SK-N-SH treated with all-trans-retinoic acid at 6 μM for 48 hours (cell line): ENCODE measurements at regions not wholly inside any gene's neighbourhood (a gene's known extent, or its start where the extent isn't known, plus 50 kb on each side); places are given as distances from the start of the nearest gene placed in this dataset.

Experiments used
- CREB5 ChIP-seq: fragments of 250-450 bp; sonication (Bioruptor Pico); IDR thresholded peaks from 2 replicates; pipeline ENCODE4 v1.5.1; 2020; ENCODE audit warnings: low read depth, mild to moderate bottlenecking, moderate library complexity
- ESRRG ChIP-seq: fragments of 250-450 bp; sonication (Bioruptor Pico); IDR thresholded peaks from 2 replicates; pipeline ENCODE4 v1.6.1; 2021; ENCODE audit warnings: mild to moderate bottlenecking
- PATZ1 ChIP-seq: fragments of 250-450 bp; sonication (Bioruptor Pico); IDR thresholded peaks from 2 replicates; pipeline ENCODE4 v1.8.0; 2020; ENCODE audit warnings: mild to moderate bottlenecking, moderate library complexity, borderline replicate concordance
- RARB ChIP-seq: fragments of 250-450 bp; sonication (Bioruptor Pico); IDR thresholded peaks from 2 replicates; pipeline ENCODE4 v1.8.0; 2021; ENCODE audit warnings: mild to moderate bottlenecking, moderate library complexity
- TOX ChIP-seq: fragments of 250-450 bp; sonication (Bioruptor Pico); IDR thresholded peaks from 2 replicates; pipeline ENCODE4 v1.8.0; 2021; ENCODE audit warnings: mild to moderate bottlenecking, moderate library complexity, borderline replicate concordance
- TSHZ2 ChIP-seq: fragments of 250-450 bp; sonication (Bioruptor Pico); IDR thresholded peaks from 2 replicates; pipeline ENCODE4 v1.5.0; 2020; ENCODE audit warnings: mild to moderate bottlenecking, moderate library complexity
- ZC3H10 ChIP-seq: fragments of 250-450 bp; sonication (Bioruptor Pico); IDR thresholded peaks from 2 replicates; pipeline ENCODE4 v1.5.1; 2021; ENCODE audit warnings: mild to moderate bottlenecking, moderate library complexity
- ZFP3 ChIP-seq: fragments of 250-450 bp; sonication (Bioruptor Pico); IDR thresholded peaks from 2 replicates; pipeline ENCODE4 v1.5.0; 2020; ENCODE audit warnings: mild to moderate bottlenecking, moderate library complexity
- ZNF70 ChIP-seq: fragments of 450-650 bp; formaldehyde crosslinking; IDR thresholded peaks from 2 replicates; pipeline ENCODE4 v1.5.0; 2020; ENCODE audit warnings: mild to moderate bottlenecking, moderate library complexity

GRCh38 chr7:26543340-26543739 is 251.7 kb downstream of the SNX10 start:
- TF ChIP-seq ZFP3 (CRISPR knock-in tag) (no peak), ZNF70 (CRISPR knock-in tag) (no peak), PATZ1 (CRISPR knock-in tag) (no peak), ZC3H10 (no peak), RARB (CRISPR knock-in tag) (no peak), ESRRG (no peak), CREB5 (CRISPR knock-in tag) (no peak), TSHZ2 (CRISPR knock-in tag) (no peak), TOX (CRISPR knock-in tag) (no peak)
